ENCODE measurements at regions not wholly inside any gene's neighbourhood (a gene's known extent, or its start where the extent isn't known, plus 50 kb on each side); places are given as distances from the start of the nearest gene placed in this dataset.
"Not testable (repeated sequence)": the region's sequence is repeated elsewhere in the genome, so short reads cannot be mapped to it uniquely, and the experiment has no call there.

DNA sequence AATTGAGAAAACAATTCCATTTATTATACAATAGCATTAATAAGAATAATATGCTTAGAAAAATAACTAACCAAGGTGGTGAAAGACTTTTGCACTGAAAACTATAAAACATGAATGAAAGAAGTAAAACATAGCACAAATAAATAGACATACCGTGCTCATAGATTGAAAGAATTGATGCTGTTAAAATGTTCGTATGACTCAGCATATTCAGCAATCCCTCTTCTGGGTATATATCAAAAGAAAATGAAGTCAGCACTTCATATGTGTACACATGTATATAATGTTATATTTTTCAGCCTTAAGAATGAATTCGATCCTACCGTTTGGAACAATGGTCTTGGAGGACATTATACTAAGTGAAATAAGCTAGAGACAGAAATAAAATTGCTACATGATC is 716.3 kb downstream of the GLUD2 start:
- no peak for DNase-seq (ENCODE audit: unreplicated experiment)
- intact Hi-C loops (cut with micrococcal nuclease), result no loop called here

DNA sequence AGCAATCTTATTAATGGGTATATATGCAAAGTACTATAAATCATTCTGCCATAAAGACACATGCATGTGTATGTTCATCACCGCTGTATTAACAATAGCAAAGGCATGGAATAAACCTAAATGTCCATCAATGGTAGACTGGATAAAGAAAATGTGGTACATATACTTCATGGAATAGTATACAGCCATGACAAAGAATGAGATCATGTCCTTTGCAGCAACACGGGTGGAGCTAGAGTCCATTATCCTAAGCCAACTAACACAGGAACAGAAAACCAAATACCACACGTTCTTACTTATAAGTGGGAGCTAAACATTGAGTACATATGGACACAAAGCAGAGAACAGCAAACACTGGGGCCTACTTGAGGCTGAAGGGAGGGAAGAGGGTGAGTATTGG is 720.8 kb downstream of the GLUD2 start:
- intact Hi-C loops (cut with micrococcal nuclease); POLR2A ChIA-PET; H3K27ac Mint-ChIP-seq (ENCODE audit: low read depth, unreplicated experiment); BruUV-seq (replicated peaks); H3K4me3 Mint-ChIP-seq (ENCODE audit: unreplicated experiment); H3K9me3 Mint-ChIP-seq (ENCODE audit: unreplicated experiment); H3K27me3 Mint-ChIP-seq (ENCODE audit: insufficient read depth, unreplicated experiment); H3K36me3 Mint-ChIP-seq (ENCODE audit: insufficient read depth, unreplicated experiment); DNase-seq (ENCODE audit: unreplicated experiment); H3K4me1 Mint-ChIP-seq (ENCODE audit: insufficient read depth, unreplicated experiment): not testable (repeated sequence)
- CTCF ChIA-PET, result interaction anchor here (0.6 kb wide), 1 partner anchor 244 kb away, joined by 3 read pairs; no protein-coding TSS in a partner anchor

More for the DNA sequence above, 716.3 kb downstream of the GLUD2 start:
- Mint-ChIP-seq H3K27ac (ENCODE audit: low read depth, unreplicated experiment) (no peak overlapping the region), H3K27me3 (ENCODE audit: insufficient read depth, unreplicated experiment) (no peaks in the 10 kb centered on the region), H3K9me3 (ENCODE audit: unreplicated experiment) (no peaks in the 10 kb centered on the region), H3K4me3 (ENCODE audit: unreplicated experiment) (no peak overlapping the region), H3K36me3 (ENCODE audit: insufficient read depth, unreplicated experiment) (no peaks in the 10 kb centered on the region), H3K4me1 (ENCODE audit: insufficient read depth, unreplicated experiment) (no peaks in the 10 kb centered on the region)
- ChIA-PET POLR2A (no interaction called here), CTCF (no interaction called here)
- BruUV-seq (replicated peaks), result no TSS peak
- TF ChIP-seq, protein P1, sequence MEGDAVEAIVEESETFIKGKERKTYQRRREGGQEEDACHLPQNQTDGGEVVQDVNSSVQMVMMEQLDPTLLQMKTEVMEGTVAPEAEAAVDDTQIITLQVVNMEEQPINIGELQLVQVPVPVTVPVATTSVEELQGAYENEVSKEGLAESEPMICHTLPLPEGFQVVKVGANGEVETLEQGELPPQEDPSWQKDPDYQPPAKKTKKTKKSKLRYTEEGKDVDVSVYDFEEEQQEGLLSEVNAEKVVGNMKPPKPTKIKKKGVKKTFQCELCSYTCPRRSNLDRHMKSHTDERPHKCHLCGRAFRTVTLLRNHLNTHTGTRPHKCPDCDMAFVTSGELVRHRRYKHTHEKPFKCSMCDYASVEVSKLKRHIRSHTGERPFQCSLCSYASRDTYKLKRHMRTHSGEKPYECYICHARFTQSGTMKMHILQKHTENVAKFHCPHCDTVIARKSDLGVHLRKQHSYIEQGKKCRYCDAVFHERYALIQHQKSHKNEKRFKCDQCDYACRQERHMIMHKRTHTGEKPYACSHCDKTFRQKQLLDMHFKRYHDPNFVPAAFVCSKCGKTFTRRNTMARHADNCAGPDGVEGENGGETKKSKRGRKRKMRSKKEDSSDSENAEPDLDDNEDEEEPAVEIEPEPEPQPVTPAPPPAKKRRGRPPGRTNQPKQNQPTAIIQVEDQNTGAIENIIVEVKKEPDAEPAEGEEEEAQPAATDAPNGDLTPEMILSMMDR (IDR thresholded peaks at IDR 0.05; ENCODE audit: unreplicated experiment), result no peak

DNA sequence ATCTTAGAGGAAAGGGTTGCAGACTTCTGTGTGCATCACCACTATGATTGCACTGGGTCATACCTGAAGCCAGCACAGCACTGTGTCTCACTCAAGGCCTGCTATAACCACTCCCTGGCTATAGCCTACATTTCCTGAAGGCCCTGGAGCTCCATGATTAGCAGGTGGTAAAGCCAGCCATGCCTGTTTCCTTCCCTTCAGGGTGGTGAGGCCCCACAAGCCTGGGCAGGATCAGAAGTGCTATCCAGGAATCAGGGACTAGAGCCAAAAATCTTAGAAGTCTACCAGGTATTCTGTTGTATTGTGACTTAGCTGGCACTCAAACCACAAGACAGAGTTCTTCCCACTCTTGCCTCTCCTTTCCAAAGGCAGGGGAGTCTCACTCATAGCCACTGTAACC is 734.6 kb downstream of the GLUD2 start:
- ChIA-PET POLR2A (no interaction called here), CTCF (no interaction called here)
- H3K27ac Mint-ChIP-seq (ENCODE audit: low read depth, unreplicated experiment), result no peak overlapping the region
- peak; percentile 54 for DNase-seq (ENCODE audit: unreplicated experiment)
- no peaks in the 10 kb centered on the region for H3K36me3 Mint-ChIP-seq (ENCODE audit: insufficient read depth, unreplicated experiment)
- no TSS peak for BruUV-seq (replicated peaks)
- intact Hi-C loops (cut with micrococcal nuclease), result no loop called here
- no peaks in the 10 kb centered on the region for H3K9me3 Mint-ChIP-seq (ENCODE audit: unreplicated experiment)
- no peaks in the 10 kb centered on the region for H3K4me1 Mint-ChIP-seq (ENCODE audit: insufficient read depth, unreplicated experiment)
- TF ChIP-seq, protein P1 (IDR thresholded peaks at IDR 0.05; ENCODE audit: unreplicated experiment), result no peak
- H3K27me3 Mint-ChIP-seq (ENCODE audit: insufficient read depth, unreplicated experiment), result no peaks in the 10 kb centered on the region
- H3K4me3 Mint-ChIP-seq (ENCODE audit: unreplicated experiment), result no peak overlapping the region

DNA sequence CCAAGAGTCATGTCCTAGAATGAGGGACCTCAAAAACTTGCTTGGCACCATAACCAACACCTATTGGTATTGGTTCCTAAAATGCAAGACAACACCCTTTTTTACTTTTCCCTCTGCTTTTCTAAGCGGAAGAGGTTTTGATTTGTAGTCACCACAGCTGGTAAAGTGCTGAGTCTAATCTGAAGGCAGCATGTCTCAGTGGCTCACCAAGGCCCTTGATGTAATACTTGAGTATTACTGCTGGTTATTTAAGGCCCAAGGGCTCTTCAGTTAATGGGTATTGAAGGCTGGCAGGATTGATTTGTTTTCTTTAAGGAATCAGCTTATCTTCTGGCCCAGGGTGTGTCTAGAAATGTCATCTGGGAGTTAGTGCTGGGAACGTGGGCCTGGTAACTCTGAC is 735.1 kb downstream of the GLUD2 start:
- TF ChIP-seq, protein P1 (IDR thresholded peaks at IDR 0.05; ENCODE audit: unreplicated experiment), result no peak
- H3K9me3 Mint-ChIP-seq (ENCODE audit: unreplicated experiment), result peaks cover 3% of the 10 kb centered on the region
- H3K27ac Mint-ChIP-seq (ENCODE audit: low read depth, unreplicated experiment), result no peak overlapping the region
- intact Hi-C loops (cut with micrococcal nuclease), result no loop called here
- no peak for DNase-seq (ENCODE audit: unreplicated experiment)
- H3K4me3 Mint-ChIP-seq (ENCODE audit: unreplicated experiment), result no peak overlapping the region
- no peaks in the 10 kb centered on the region for H3K36me3 Mint-ChIP-seq (ENCODE audit: insufficient read depth, unreplicated experiment)
- H3K27me3 Mint-ChIP-seq (ENCODE audit: insufficient read depth, unreplicated experiment), result no peaks in the 10 kb centered on the region
- POLR2A ChIA-PET, result no interaction called here
- no peaks in the 10 kb centered on the region for H3K4me1 Mint-ChIP-seq (ENCODE audit: insufficient read depth, unreplicated experiment)
- CTCF ChIA-PET, result no interaction called here
- BruUV-seq (replicated peaks), result no TSS peak

DNA sequence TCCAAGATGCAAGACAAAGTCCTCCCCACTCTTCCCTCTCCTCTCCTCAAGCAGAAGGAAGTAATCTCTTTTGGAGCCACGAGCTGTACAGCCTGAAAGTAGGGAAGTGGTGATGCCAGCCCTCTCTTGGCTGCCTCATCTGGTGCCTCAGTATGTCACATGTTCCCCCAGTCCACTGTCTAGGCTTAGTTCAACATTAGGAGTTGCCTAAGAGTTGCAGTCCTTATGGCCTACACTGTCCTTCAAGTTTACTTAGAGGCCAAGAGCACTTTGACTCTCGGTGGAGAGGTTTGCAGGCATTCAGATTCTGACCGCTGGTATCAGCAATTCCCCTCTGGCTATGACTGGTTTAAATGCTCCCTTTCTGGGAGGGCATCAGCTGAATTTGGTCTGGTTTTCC is 735.6 kb downstream of the GLUD2 start:
- no peak for DNase-seq (ENCODE audit: unreplicated experiment)
- H3K9me3 Mint-ChIP-seq (ENCODE audit: unreplicated experiment), result peaks cover 8% of the 10 kb centered on the region
- CTCF ChIA-PET, result no interaction called here
- H3K36me3 Mint-ChIP-seq (ENCODE audit: insufficient read depth, unreplicated experiment), result no peaks in the 10 kb centered on the region
- no peaks in the 10 kb centered on the region for H3K27me3 Mint-ChIP-seq (ENCODE audit: insufficient read depth, unreplicated experiment)
- BruUV-seq (replicated peaks), result no TSS peak
- H3K4me1 Mint-ChIP-seq (ENCODE audit: insufficient read depth, unreplicated experiment), result no peaks in the 10 kb centered on the region
- H3K27ac Mint-ChIP-seq (ENCODE audit: low read depth, unreplicated experiment), result no peak overlapping the region
- POLR2A ChIA-PET, result no interaction called here
- TF ChIP-seq, protein P1 (IDR thresholded peaks at IDR 0.05; ENCODE audit: unreplicated experiment), result no peak
- H3K4me3 Mint-ChIP-seq (ENCODE audit: unreplicated experiment), result no peak overlapping the region
- intact Hi-C loops (cut with micrococcal nuclease), result no loop called here
